Right atrium auricular region (tissue), 2 donors: ENCODE measurements at regions not wholly inside any gene's neighbourhood (a gene's known extent, or its start where the extent isn't known, plus 50 kb on each side); places are given as distances from the start of the nearest gene placed in this dataset.

Source experiments
- DNase-seq: peaks from one replicate; pipeline ENCODE4 v3.0.0-alpha.2; 2019; ENCODE audit warnings: low spot score
- H3K27ac ChIP-seq, 2 donors: fragments of 200-600 bp; sonication (generic); 1 replicate in 1 of 2; 2 replicates in 1 of 2; pipeline ENCODE4 v1.5.1; 2016 to 2019
- H3K27me3 ChIP-seq, 2 donors: fragments of 200-600 bp; sonication (generic); one replicate each; pipeline versions ENCODE4 v1.5.1 to v1.6.0; 2017 to 2019
- H3K36me3 ChIP-seq: fragments of 200-600 bp; sonication (generic); one replicate; pipeline ENCODE4 v1.5.1; 2016
- H3K4me1 ChIP-seq, 2 donors: fragments of 200-600 bp; sonication (generic); one replicate each; pipeline versions ENCODE4 v1.5.1 to v1.6.0; 2017 to 2019
- H3K4me3 ChIP-seq, 2 donors: fragments of 200-600 bp; sonication (generic); 1 replicate in 1 of 2; 2 replicates in 1 of 2; pipeline ENCODE4 v1.5.1; 2017 to 2019; ENCODE audit warnings: mild to moderate bottlenecking in 1 of 2, moderate library complexity in 1 of 2
- H3K9me3 ChIP-seq, 2 donors: fragments of 200-600 bp; sonication (generic); one replicate each; pipeline ENCODE4 v1.5.1; 2019
- CTCF ChIP-seq, 2 donors: fragments of 200-600 bp; sonication (generic); IDR thresholded peaks; one replicate each; pipeline ENCODE4 v1.5.1; 2019; ENCODE audit warnings: antibody characterized with exemption in 2 of 2

GRCh38 chr15:94761574-94761973, 530.2 kb downstream of the MCTP2 start:
- H3K9me3 ChIP-seq, result no peaks in the 10 kb centered on the region
- no peaks in the 10 kb centered on the region for H3K27me3 ChIP-seq
- H3K4me1 ChIP-seq, result no peaks in the 10 kb centered on the region
- no peak for TF ChIP-seq CTCF (IDR thresholded peaks at IDR 0.05)
- no peak for DNase-seq
- H3K4me3 ChIP-seq, result no peak overlapping the region
- H3K36me3 ChIP-seq, result no peaks in the 10 kb centered on the region
- no peak overlapping the region for H3K27ac ChIP-seq

GRCh38 chr15:94769089-94769488, 537.7 kb downstream of the MCTP2 start:
- TF ChIP-seq CTCF (IDR thresholded peaks at IDR 0.05), result no peak
- H3K36me3 ChIP-seq, result no peaks in the 10 kb centered on the region
- H3K9me3 ChIP-seq, result no peaks in the 10 kb centered on the region
- no peak for DNase-seq
- no peak overlapping the region for H3K27ac ChIP-seq
- H3K27me3 ChIP-seq, result no peaks in the 10 kb centered on the region
- no peak overlapping the region for H3K4me3 ChIP-seq
- H3K4me1 ChIP-seq, result no peaks in the 10 kb centered on the region

- Histone ChIP-seq H3K36me3 (no peaks in the 10 kb centered on the region), H3K9me3 (no peaks in the 10 kb centered on the region), H3K4me3 (no peak overlapping the region), H3K27me3 (no peaks in the 10 kb centered on the region), H3K4me1 (no peaks in the 10 kb centered on the region), H3K27ac (no peak overlapping the region)
- TF ChIP-seq CTCF (IDR thresholded peaks at IDR 0.05), result no peak
- DNase-seq, result no peak
Measured at GRCh38 chr15:94770199-94770598, 538.8 kb downstream of the MCTP2 start.

- no peak for DNase-seq
- Histone ChIP-seq H3K27me3 (no peaks in the 10 kb centered on the region), H3K9me3 (no peaks in the 10 kb centered on the region), H3K36me3 (no peaks in the 10 kb centered on the region), H3K4me3 (no peak overlapping the region), H3K4me1 (no peaks in the 10 kb centered on the region), H3K27ac (no peak overlapping the region)
- TF ChIP-seq CTCF (IDR thresholded peaks at IDR 0.05), result no peak
Measured at GRCh38 chr15:94777037-94777436, 545.7 kb downstream of the MCTP2 start.

GRCh38 chr15:94778840-94779239, 547.5 kb downstream of the MCTP2 start:
- Histone ChIP-seq H3K4me3 (no peak overlapping the region), H3K9me3 (peaks cover 0 to 5% of the 10 kb centered on the region in 2 donors), H3K4me1 (no peaks in the 10 kb centered on the region), H3K36me3 (no peaks in the 10 kb centered on the region), H3K27me3 (no peaks in the 10 kb centered on the region), H3K27ac (no peak overlapping the region)
- DNase-seq, result no peak
- no peak for TF ChIP-seq CTCF (IDR thresholded peaks at IDR 0.05)

GRCh38 chr15:94780166-94780565, 548.8 kb downstream of the MCTP2 start:
- no peak overlapping the region for H3K27ac ChIP-seq
- TF ChIP-seq CTCF (IDR thresholded peaks at IDR 0.05), result no peak
- no peak for DNase-seq
- H3K4me3 ChIP-seq, result no peak overlapping the region
- no peaks in the 10 kb centered on the region for H3K27me3 ChIP-seq
- H3K36me3 ChIP-seq, result no peaks in the 10 kb centered on the region
- no peaks in the 10 kb centered on the region for H3K4me1 ChIP-seq
- H3K9me3 ChIP-seq, result peaks cover 0 to 5% of the 10 kb centered on the region in 2 donors
